ENCODE measurements at regions not wholly inside any gene's neighbourhood (a gene's known extent, or its start where the extent isn't known, plus 50 kb on each side); places are given as distances from the start of the nearest gene placed in this dataset.
"Not testable (repeated sequence)": the region's sequence is repeated elsewhere in the genome, so short reads cannot be mapped to it uniquely, and the experiment has no call there.

DNA sequence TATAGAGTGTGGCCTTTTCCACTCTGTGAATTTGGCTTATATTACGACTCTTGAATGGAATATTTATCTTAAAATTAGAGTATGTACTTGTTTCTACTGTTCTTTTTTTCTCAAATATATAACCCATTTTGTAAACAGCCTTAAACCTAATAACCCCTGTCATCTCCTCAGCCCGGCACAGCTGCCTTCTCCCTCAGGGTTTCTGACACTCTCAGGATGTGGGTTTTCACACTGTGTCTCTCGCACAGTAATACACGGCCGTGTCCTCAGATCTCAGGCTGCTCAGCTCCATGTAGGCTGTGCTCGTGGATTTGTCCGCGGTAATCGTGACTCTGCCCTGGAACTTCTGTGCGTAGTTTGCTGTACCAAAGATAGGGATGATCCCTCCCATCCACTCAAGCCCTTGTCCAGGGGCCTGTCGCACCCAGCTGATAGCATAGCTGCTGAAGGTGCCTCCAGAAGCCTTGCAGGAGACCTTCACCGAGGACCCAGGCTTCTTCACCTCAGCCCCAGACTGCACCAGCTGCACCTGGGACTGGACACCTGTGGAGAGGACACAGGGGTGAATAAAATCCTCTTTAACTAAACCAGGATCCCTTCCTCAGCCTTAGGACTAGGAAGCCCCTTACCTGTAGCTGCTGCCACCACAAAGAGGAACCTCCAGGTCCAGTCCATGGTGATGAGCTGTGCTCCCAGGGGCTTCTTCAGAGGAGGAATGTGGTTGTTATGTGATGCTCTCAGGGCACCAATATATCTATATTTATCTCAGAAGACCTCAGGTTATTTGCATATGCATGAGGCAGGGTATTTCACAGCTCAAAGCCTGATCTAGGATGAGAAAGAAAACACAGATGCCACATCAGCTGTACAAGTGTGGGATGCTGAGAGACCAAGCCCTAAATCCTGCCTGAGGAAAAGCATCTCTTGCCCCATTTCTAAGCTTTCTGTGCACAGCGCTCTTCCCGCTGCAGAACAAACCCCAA, 1188.4 kb downstream of the TMEM121 start:
- DNase-seq: peak; percentile 30

DNA sequence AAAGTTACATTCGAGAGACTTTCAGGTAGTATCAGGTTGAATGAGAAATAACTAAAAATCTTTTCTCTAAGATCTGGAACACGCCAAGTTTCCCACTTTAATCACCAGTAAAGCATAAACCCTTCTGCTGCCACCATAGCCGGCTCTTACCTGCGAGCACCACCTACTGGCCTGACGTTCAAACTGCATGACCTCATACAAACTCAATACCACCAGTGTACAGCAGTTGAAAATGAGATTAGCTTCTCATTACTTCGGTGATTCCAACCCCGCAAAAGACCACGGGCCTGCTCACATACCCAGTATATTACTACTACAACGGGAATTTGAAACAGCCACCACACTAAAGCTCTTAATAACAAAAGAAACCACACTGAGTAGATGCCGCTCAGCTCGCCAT, 1191.2 kb downstream of the TMEM121 start:
- DNase-seq: peak; percentile 23

DNA sequence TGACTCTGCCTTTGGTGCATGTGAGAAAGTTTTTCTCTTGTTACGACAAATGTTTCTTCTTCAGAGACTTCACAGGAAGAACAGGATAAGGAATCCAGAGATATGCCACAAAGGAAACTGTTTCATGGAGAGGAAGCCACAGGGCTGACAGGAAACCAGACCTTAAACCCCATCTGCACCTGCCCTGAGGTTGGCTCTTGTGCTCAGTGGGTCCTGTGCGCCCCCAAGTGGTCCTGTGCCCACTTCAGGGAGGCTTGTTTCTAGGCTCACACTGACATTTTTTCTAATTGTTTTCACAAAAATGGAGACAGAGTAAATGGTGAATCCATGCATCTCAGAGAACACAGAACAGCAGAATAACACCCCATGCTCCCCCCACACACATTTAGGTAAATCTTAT, 1193.5 kb downstream of the TMEM121 start:
- peak; percentile 63 for DNase-seq

- not testable (repeated sequence) for DNase-seq
Measured at GRCh38 chr14:106721926-106722325, 1195.5 kb downstream of the TMEM121 start.

- DNase-seq: peak; percentile 20
Measured at GRCh38 chr14:106722813-106723687, 1196.7 kb downstream of the TMEM121 start.

- DNase-seq: peak; percentile 41
Measured at GRCh38 chr14:106727962-106728361, 1201.6 kb downstream of the TMEM121 start.

- DNase-seq: no peak
Measured at GRCh38 chr14:106728611-106729010, 1202.2 kb downstream of the TMEM121 start.

GRCh38 chr14:106729551-106729950, 1203.2 kb downstream of the TMEM121 start:
- DNase-seq: no peak

GRCh38 chr14:106733771-106734170, 1207.4 kb downstream of the TMEM121 start:
- no peak for DNase-seq

GRCh38 chr14:106737021-106737420, 1210.6 kb downstream of the TMEM121 start:
- peak; percentile 42 for DNase-seq

- DNase-seq: peak; percentile 33
Measured at GRCh38 chr14:106738075-106738474, 1211.7 kb downstream of the TMEM121 start.

DNA sequence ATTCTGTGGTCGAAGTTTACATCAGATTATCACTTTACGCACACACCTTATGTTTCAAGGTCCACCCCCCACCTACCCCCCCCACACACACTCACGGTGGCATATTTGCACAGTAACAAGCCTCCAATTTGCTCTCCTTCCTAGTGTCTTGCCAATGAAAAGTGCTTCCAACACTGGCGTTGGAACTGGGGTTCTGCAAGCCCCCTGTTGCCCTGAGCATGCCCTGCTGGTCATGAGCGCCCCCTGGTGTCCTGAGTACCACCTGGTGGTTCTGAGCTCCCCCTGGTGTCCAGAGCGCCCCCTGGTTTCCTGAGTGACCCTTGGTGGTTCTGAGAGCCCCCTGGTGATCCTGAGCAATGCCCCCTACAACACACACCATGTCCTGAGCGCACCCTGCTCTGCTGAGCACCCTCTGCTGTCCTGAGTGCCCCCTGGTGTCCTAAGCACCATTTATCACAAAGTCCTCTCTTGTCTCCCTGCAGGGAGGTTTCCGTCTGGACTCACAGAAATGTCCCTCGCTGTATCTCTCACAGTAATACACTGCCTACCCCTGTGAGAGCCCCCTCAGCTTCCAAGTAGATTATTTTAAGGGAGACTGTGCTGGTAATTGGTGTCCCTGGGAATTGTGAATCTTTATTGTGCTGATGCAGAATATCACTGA, 1212.3 kb downstream of the TMEM121 start:
- DNase-seq: peak; percentile 32

DNA sequence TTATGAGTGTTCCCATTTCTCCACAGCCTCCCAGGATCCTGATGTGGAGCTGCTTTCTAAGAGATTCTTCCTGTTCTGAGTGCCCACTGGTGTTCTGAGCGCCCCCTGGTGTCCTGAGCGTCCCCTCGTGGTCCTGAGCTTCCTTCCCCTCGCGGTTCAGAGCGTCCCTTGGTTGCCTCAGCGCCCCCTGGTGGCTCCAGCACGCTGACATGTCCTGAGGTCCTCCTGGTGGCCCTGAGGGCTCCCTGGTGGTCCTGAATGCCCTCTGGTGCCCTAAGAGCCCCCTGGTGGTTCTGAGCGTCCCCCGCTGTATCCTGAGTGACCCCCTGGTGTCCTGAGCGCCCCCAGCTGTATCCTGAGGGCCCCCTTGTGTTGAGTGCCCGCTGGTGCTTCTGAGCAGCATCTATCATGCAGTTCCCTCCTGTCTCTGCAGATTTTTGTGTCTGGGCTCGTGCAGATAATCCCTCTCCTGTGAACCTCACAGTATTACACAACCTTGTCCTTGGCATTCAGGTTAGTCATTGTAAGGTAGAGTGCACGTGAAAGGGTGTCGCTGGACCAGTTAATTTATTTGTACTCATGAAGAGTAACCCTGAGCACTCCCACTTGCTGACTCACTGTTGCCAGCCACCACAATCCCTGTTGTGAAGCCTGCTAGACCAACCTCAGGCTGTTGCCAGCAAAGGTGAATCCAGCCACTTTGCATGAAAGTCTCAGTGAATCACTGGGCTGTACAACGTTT, 1214.9 kb downstream of the TMEM121 start:
- peak; percentile 85 for DNase-seq

DNA sequence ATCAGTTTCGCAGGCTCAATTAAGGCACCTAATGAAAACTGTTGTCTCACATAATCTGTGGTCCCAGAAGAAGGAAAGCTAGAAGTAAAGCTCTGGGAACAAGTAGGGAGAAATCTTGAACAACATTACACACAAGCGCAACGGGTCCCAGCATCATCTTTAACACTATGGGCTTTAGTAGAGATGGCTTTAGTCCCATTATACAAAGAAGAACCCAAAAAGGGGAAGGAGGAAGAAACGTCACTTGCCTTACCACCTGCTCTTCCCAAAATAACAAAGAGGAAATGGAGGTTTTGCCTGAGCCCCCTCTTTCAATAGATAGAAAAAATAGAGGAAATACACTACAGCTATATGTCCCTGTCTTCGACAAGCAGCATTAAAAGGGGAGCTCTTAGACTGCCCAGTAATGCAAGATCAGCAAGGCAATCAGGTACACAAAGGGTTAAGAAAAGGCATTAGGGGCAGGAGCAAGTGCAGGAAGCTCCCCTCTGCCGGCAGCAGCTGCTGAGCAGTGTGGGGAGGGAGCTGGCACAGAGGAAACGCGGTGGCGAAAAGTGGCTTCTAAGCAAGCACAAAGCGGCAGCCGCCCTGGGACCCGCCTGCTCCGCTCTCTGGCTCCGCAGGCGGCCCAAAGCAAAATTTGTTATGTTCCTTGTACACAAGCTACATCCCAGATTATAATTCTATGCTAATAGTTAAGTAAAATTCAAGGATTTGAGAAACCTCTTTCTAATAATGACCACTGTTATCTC, 1218.8 kb downstream of the TMEM121 start:
- peak; percentile 42 for DNase-seq

DNA sequence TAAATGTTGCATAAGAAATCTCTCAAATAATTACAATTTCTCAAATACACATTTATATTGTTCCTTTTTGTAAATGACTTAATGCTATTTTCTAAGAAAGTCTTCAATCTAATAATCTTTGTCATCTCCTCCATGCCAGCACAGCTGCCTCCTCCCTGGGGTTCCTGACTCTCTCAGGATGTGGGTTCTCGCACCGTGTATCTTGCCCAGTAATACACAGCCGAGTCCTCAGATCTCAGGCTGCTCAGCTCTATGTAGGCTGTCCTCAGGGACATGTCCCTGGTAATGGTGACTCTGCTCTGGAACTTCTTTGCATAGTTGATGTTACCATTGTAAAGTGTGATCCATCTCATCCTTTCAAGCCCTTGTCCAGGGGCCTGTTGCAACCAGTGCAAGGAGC, 1223.7 kb downstream of the TMEM121 start:
- DNase-seq: not testable (repeated sequence)

- DNase-seq: not testable (repeated sequence)
Measured at GRCh38 chr14:106753751-106754150, 1227.4 kb downstream of the TMEM121 start.

DNA sequence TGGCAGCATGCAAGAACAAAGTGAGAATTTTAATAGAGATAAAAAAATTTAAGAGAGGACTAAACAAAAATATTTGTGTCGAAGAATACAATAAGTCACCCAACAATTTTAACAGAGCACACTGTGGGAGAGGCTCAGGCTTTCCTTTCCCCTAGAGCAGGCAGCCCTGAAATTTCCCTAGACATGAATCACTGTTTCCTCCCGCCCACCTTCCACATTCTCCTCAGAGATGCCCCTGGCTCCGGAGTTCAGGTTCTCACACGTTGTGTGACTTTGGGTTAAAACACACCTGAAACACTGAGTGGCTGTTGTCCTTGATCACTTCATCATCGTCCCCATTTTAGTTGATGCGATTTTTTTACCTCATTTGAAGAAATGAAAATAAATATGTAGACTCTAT, 1231.1 kb downstream of the TMEM121 start:
- DNase-seq: not testable (repeated sequence)

DNA sequence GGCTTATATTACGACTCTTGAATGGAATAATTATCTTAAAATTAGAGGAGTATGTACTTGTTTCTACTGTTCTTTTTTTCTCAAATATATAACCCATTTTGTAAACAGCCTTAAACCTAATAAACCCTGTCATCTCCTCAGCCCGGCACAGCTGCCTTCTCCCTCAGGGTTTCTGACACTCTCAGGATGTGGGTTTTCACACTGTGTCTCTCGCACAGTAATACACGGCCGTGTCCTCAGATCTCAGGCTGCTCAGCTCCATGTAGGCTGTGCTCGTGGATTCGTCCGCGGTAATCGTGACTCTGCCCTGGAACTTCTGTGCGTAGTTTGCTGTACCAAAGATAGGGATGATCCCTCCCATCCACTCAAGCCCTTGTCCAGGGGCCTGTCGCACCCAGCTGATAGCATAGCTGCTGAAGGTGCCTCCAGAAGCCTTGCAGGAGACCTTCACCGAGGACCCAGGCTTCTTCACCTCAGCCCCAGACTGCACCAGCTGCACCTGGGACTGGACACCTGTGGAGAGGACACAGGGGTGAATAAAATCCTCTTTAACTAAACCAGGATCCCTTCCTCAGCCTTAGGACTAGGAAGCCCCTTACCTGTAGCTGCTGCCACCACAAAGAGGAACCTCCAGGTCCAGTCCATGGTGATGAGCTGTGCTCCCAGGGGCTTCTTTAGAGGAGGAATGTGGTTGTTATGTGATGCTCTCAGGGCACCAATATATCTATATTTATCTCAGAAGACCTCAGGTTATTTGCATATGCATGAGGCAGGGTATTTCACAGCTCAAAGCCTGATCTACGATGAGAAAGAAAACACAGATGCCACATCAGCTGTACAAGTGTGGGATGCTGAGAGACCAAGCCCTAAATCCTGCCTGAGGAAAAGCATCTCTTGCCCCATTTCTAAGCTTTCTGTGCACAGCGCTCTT, 1235.8 kb downstream of the TMEM121 start:
- DNase-seq: peak; percentile 36

DNA sequence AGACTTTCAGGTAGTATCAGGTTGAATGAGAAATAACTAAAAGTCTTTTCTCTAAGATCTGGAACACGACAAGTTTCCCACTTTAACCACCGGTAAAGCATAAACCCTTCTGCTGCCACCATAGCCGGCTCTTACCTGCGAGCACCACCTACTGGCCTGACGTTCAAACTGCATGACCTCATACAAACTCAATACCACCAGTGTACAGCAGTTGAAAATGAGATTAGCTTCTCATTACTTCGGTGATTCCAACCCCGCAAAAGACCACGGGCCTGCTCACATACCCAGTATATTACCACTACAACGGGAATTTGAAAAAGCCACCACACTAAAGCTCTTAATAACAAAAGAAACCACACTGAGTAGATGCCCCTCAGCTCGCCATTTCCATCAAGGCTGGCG, 1238.6 kb downstream of the TMEM121 start:
- DNase-seq: peak; percentile 52

- DNase-seq: no peak
Measured at GRCh38 chr14:106766145-106766544, 1239.8 kb downstream of the TMEM121 start.
